ENCODE measurements at regions not wholly inside any gene's neighbourhood (a gene's known extent, or its start where the extent isn't known, plus 50 kb on each side); places are given as distances from the start of the nearest gene placed in this dataset.

GRCh38 chr10:89888321-89889070 is 187.1 kb downstream of the KIF20B start:
- DNase-seq, result no peak

- no peak for DNase-seq
These were observed 188.2 kb downstream of the KIF20B start for GRCh38 chr10:89889606-89890005.

DNA sequence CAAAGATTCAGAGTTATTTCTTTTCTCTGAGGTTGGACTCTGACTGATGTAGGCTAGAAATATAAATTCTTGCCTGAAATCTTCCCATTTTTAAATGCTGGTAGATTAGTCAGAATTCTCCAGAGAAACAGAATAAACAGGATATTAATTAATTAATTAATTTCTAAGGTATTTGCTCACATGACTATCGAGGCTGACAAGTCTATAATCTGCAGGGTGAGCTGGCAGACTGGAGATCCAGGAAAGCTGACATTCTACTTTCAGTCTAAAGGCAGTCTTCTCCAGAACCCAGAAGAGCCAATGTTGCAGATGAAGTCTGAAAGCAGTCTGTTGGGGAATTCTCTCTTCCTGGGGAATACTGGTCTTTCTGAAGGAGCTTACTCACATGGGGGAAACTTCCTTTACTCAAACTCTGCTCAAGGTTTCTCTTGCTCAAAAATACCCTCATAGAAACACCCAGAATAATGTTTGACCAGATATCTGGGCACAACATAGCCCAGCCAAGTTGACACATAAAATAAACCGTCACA is 189.7 kb downstream of the KIF20B start:
- no peak for DNase-seq

DNA sequence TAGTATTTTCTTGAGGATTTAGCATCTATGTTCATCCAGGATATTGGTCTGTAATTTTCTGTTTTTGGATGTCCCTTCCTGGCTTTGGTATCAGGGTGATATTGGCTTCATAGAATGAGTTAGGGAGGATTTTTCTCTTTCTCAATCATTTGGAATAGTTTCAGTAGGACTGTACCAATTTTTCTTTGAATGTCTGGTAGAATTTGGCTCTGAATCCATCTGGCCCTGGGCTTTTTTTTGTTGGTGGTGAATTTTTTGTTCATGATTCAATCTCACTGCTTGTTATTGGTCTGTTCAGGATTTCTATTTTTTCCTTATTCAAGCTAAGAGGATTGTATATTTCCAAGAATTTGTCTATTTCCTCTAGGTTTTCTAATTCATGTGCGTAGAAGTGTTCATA is 192.7 kb downstream of the KIF20B start:
- no peak for DNase-seq

DNA sequence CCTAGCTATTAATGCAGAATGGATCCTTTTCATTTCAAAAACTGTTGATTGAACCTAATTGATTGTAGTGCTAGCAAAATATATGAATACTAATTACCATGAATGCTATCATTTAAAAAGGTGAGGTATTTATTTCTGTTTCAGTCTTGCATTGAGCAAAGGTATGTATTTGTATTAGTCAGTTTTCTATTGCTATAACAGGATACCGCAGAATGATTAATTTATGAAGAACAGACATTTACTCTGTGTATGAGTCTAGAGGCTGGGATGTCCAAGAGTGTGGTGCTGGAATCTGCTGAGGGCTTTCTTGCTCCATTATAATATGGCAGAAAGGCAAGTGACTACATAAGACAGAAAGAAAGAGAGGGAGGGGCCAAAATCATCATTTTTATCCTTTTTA is 199.2 kb downstream of the KIF20B start:
- no peak for DNase-seq

DNA sequence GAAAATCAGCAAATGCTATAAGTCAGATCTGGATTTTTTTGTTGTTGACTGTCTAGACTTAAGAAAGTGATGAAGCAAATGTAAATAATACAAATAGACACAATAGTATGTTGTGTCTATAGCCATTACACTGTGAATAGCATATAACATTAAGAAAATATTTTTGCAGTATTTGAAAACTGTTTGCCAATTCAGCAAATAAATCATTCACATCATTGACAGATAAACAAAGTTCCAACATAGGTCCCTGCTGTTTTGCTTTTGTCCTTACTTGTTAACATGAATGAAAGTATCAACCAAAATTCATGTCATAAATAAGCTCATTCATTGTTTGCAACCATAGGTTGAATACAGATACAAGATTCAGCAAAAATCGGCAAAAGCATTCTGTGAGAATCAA is 200.5 kb downstream of the KIF20B start:
- DNase-seq, result no peak

- DNase-seq, result no peak
These were observed 203.4 kb downstream of the KIF20B start for GRCh38 chr10:89904755-89905154.

DNA sequence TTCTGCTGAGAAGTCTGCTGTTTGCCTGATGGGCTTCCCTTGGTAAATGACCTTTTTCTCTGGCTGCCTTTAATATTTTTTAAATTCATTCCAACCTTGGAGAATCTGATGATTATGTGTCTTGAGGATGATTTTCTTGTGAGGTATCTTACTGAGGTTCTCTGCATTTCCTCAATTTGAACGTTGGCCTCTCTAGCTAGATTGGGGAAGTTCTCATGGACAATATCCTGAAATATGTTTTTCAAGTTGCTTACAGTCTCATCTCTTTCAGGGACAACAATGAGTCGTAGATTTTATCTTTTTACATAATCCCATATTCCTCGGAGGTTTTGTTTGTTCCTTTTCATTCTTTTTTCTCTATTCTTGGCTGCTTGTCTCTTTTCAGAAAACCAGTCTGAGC is 208.4 kb downstream of the KIF20B start:
- no peak for DNase-seq

DNA sequence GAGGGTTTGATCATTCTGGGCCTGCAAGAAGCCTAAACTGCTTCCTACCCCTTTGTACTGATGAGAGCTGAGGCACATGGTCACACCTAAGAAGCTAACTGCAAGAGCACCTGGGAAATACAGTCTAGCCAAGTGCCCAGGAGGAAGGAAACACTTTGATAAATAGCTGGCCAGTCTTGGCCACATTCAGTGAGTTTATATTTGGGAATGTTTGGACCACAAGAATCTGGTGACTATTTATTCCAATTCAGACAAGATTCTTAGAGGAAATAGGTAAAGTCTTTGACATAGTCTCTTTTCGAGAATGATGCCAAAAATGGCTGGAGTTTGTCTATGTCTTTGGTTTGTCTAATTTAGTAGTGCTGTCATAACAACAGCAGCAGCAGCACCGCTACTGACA is 213.6 kb downstream of the KIF20B start:
- DNase-seq, result no peak

DNA sequence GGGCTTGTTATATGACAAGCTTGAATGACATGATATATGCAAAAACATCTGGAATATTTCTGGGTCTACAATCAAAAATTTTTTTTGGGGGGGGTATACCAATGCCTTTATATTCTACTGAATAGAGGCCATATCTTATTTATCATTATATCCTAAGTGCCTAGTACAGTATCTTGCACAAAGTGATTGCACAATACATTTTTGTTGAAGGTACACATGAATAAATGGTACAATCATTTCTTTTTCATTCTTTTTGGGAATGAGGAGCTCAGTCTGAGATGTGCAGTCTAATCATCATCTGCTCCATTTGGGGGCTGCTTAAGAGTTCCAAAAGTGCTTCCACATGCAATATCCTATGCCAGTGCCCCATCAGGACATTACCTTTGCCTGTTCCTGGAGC is 214.6 kb downstream of the KIF20B start:
- DNase-seq, result no peak

DNA sequence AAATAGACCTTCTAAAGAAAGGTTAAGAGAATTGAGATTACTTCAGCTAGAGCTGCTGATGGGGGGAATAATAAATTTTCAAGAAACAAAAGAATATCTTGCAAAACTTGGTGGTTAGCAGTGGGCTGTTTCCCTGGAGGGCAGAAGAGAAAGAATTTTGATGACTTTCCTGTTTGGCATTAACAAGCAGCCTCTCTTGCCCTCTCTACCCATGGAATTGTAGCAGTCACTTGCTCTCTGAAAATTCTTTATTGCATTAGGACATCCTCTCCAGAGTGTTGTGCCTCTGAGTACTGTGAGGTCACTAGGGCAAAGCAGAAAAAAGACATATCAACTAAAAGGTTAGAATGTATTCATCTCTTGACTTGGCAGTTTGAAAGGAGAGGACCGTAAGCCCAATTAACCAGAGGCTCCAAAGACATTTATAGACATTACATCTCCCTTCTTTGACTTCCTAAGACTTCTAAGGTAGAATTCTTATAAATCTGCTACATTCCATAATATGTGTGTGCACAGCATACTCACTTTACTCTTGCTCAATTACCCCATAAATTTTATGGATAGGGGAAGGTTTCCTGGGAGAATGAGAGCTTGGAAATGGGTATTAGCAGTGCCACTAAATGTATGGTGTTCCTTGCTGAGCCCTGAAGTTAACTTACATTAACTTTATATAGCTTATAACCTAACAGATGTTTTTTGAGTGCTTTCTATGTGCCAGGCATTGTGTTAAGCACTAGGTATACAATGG is 215.3 kb downstream of the KIF20B start:
- no peak for DNase-seq

DNA sequence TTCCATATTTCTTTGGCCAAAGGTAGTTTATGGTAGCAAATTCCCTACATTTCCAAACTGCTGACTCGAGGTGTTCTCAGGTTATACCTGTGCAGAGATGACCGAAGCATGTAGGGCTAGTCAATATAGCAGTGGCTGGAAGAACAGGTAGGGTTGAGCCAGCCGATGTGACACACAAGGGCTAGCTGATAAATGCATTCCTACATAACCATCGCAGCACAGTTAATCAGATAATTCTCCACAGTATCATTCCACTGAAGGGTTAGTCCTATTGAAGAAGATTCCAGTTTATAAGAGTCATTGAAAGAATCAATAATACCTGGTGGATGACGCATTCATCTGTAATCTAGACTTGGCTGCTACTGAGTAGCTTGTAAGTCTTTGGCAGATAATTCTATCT is 220.0 kb downstream of the KIF20B start:
- DNase-seq, result no peak

DNA sequence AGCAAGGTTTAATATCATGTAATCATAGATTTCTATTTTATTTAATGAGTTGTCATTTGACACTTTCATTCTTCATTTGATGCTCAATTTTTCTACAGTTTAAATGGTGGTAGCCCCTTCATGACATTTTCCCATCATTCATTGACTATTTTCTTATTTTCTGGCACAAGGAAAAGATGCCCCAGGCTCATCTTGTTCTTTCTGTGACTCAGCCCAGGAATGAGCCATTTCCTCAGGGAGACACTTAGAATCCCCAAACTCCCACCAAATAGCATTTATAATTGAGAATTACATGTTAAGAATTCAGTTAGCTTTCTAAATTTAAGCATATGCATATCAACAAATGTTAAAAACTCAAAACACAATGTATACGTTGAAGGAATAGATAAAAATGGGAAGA is 222.3 kb downstream of the KIF20B start:
- no peak for DNase-seq

DNA sequence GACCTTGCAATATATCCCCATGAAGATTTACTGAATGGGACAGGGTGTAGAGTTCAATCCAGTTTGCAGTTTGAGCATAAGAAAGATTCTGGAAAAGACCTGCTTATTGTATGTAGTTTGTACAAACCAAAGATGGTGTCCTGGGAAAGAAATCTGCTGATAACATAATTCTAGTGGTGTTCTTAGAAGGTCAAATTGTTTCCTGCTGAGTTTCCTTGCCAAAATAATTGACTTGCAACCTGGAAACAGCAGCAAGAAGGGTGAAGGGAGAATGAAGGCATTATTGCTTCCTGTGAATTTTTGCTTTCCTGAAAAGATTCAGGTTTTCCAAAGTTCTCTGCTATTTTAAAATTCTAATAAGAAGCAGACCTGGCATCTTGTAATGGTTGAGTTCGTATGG is 222.9 kb downstream of the KIF20B start:
- DNase-seq, result no peak

DNA sequence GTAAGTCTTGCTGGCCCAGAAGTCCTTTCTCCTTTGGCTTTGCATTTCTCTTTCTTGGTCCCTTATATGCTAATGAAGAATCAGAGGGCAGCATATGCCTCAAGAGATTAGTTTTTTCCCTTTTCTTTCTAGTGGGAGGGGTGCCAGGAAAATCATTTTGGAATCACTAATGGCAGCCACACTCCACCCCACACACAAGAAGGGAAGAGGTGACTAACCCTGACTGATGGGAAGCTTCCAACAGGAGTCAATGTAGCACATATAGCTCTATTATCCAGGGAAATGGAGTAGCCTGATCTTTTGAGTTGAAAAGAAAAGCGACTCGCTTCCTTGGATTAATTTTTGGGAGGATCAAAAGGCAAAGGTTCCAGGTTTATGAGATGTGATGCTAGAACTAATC is 225.3 kb downstream of the KIF20B start:
- no peak for DNase-seq

GRCh38 chr10:89929282-89930026 is 228.1 kb downstream of the KIF20B start:
- no peak for DNase-seq

- DNase-seq, result no peak
These were observed 236.1 kb downstream of the KIF20B start for GRCh38 chr10:89937494-89937893.

DNA sequence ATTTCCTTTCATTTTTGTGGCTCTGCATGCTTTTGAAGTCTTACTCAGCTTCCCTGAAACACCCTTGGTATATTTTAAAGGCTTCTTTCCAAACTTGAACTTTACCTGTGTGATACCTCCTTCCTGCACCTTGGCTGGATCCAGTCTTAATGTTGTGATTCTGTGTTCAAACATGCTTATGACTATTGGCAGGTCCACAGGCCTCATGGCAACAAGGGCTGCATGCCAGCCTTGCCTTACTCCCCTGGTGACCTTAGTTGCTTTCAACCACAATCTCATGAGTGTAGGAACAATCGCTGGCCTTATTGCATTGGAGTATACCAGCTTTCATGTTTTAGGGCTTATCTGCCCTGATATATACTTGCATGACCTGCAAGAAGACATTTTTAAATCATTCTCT is 238.7 kb downstream of the KIF20B start:
- DNase-seq, result no peak

GRCh38 chr10:89942217-89942616 is 240.8 kb downstream of the KIF20B start:
- no peak for DNase-seq

GRCh38 chr10:89944138-89944537 is 242.7 kb downstream of the KIF20B start:
- DNase-seq, result no peak

DNA sequence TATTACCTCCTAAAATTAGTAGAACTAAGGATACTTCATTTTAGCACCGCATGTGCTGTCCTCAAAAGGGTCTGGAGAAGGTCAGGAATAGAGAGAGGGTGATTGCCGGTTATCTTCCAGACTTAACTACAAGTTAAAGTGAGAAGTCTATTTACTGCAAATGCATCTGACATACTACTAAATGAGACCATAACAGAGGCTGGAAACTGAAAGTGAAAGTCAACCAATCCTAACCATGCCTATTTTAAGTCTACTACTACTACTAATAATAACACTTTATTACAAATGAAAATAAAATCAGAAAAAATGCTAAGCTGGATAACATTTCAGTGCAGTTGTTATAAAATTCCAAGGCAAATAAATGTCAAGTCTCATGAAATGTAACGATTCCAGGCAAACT is 244.7 kb downstream of the KIF20B start:
- no peak for DNase-seq

DNA sequence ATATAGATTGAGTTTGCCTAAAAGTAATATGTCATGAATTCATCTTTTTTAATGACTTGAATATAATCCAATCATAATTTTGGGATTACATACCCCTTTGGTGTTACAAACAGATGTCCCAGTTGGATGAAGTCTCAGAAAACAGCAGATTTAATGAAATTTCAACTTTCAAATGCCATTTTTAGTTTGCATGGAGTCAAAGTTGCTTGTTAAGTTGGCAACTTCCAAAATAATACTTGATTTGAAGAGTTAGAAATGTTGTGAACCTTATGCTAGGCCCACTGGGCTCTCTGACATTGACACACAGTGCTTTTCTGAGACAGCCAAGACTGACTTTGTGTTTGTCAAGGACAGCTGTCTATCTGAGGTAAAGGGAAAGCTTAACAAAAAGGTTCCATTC is 248.1 kb downstream of the KIF20B start:
- no peak for DNase-seq

GRCh38 chr10:89952325-89952724 is 250.9 kb downstream of the KIF20B start:
- DNase-seq, result no peak

- no peak for DNase-seq
These were observed 251.4 kb downstream of the KIF20B start for GRCh38 chr10:89952751-89953150.

Data from NCI-H526 treated with DMSO at 0.1 percent for 48 hours (cell line).